Fibroblast of lung (primary cell): ENCODE measurements at regions not wholly inside any gene's neighbourhood (a gene's known extent, or its start where the extent isn't known, plus 50 kb on each side); places are given as distances from the start of the nearest gene placed in this dataset.

Experiments
- DNase-seq, 2 donors: peaks; one replicate each; pipeline versions ENCODE4 v3.0.0 to v3.0.0-alpha.2; 2010; ENCODE audit warnings: low read depth in 2 of 2
- H2AFZ ChIP-seq: 2 replicates; pipeline ENCODE4 v1.5.1; 2012; ENCODE audit warnings: low read length, control low read depth, inconsistent platforms
- H3K27ac ChIP-seq: 2 replicates; pipeline ENCODE4 v1.5.1; 2011; ENCODE audit warnings: low read length, control low read depth; ENCODE audit not compliant: insufficient read depth
- H3K27me3 ChIP-seq: 2 replicates; pipeline ENCODE4 v1.5.1; 2011; ENCODE audit warnings: mild to moderate bottlenecking, low read length; ENCODE audit not compliant: control insufficient read depth, insufficient read depth
- H3K36me3 ChIP-seq: 2 replicates; pipeline ENCODE4 v1.5.1; 2011; ENCODE audit warnings: low read length; ENCODE audit not compliant: control insufficient read depth, insufficient read depth
- H3K4me1 ChIP-seq: 2 replicates; pipeline ENCODE4 v1.5.1; 2011; ENCODE audit warnings: low read length; ENCODE audit not compliant: control insufficient read depth, insufficient read depth; ENCODE audit errors: extremely low read depth
- H3K4me2 ChIP-seq: 2 replicates; pipeline ENCODE4 v1.5.1; 2011; ENCODE audit warnings: low read length, control low read depth; ENCODE audit not compliant: insufficient read depth; ENCODE audit errors: extremely low read depth
- H3K4me3 ChIP-seq, 4 experiments: fragments of 200-600 bp in 1 of 4; sonication (generic) in 1 of 4; replicated peaks in 1 of 4; 2 replicates each; pipeline ENCODE4 v1.5.1; 2011 to 2016; ENCODE audit warnings: low read length in 4 of 4, low read depth in 3 of 4, mild to moderate bottlenecking in 3 of 4, control low read depth in 2 of 4, inconsistent platforms in 1 of 4, mixed read lengths in 1 of 4; ENCODE audit not compliant: insufficient read depth in 1 of 4; ENCODE audit errors: control extremely low read depth in 1 of 4
- H3K79me2 ChIP-seq: 2 replicates; pipeline ENCODE4 v1.5.1; 2012; ENCODE audit warnings: mild to moderate bottlenecking, low read length, inconsistent platforms; ENCODE audit not compliant: control insufficient read depth, insufficient read depth
- H3K9ac ChIP-seq: 2 replicates; pipeline ENCODE4 v1.5.1; 2011; ENCODE audit warnings: mild to moderate bottlenecking, low read length, control low read depth; ENCODE audit not compliant: insufficient read depth
- H3K9me3 ChIP-seq: 2 replicates; pipeline ENCODE4 v1.5.1; 2012; ENCODE audit warnings: low read depth, low read length; ENCODE audit not compliant: control insufficient read depth, insufficient read depth
- H4K20me1 ChIP-seq: 2 replicates; pipeline ENCODE4 v1.5.1; 2011; ENCODE audit warnings: low read length; ENCODE audit not compliant: control insufficient read depth, insufficient read depth; ENCODE audit errors: extremely low read depth
- EZH2 ChIP-seq: IDR thresholded peaks from 2 replicates; pipeline ENCODE4 v1.5.1; 2012; ENCODE audit warnings: low read length, control low read depth, mild to moderate bottlenecking; ENCODE audit errors: missing control alignments
- TF ChIP-seq, protein P1 (sequence below), 2 donors: IDR thresholded peaks in 1 of 2; conservative IDR thresholded peaks in 1 of 2; 1 replicate in 1 of 2; 2 replicates in 1 of 2; pipeline ENCODE4 v1.5.1; 2011 to 2012; ENCODE audit warnings: low read length in 2 of 2, control low read depth in 1 of 2, inconsistent platforms in 1 of 2, low read depth in 1 of 2, mild to moderate bottlenecking in 1 of 2

DNA sequence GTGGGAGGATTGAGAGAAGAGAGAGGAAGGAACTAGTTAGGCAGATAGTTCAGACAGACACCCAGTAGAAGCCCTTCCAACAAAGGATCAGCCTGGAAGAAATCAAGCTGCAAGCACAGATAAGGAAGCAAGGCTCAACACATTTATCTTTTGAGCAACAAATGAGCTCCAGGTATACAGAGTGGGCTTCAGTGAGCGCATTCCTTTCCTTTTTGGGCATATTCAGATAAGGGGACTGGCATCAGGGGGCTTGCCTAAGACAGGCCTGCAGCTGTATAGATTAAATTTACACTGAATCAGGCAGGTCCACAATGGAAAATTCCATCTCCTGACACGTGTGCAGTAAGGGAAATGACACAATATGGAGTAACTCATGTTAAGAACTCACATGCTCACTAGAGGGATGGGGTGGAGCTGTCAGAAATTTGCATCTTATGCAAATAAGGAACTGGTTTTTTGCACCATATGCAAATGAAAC is 147.2 kb downstream of the AKR1D1 start:
- Histone ChIP-seq H2AFZ (no peak overlapping the region), H3K4me3 (no peak overlapping the region), H3K4me1 (no peaks in the 10 kb centered on the region), H4K20me1 (no peaks in the 10 kb centered on the region), H3K27me3 (no peaks in the 10 kb centered on the region), H3K4me2 (no peak overlapping the region), H3K9me3 (no peaks in the 10 kb centered on the region), H3K27ac (no peak overlapping the region), H3K36me3 (no peaks in the 10 kb centered on the region), H3K9ac (no peak overlapping the region), H3K79me2 (no peaks in the 10 kb centered on the region)
- no peak for TF ChIP-seq EZH2
- TF ChIP-seq, protein P1, sequence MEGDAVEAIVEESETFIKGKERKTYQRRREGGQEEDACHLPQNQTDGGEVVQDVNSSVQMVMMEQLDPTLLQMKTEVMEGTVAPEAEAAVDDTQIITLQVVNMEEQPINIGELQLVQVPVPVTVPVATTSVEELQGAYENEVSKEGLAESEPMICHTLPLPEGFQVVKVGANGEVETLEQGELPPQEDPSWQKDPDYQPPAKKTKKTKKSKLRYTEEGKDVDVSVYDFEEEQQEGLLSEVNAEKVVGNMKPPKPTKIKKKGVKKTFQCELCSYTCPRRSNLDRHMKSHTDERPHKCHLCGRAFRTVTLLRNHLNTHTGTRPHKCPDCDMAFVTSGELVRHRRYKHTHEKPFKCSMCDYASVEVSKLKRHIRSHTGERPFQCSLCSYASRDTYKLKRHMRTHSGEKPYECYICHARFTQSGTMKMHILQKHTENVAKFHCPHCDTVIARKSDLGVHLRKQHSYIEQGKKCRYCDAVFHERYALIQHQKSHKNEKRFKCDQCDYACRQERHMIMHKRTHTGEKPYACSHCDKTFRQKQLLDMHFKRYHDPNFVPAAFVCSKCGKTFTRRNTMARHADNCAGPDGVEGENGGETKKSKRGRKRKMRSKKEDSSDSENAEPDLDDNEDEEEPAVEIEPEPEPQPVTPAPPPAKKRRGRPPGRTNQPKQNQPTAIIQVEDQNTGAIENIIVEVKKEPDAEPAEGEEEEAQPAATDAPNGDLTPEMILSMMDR (conservative IDR thresholded peaks at IDR 0.05 in 1 of 2, IDR thresholded peaks at IDR 0.05 in 1 of 2; ENCODE audit: low read depth in 1 of 2, low read length in 2 of 2) = no peak
- no peak for DNase-seq

DNA sequence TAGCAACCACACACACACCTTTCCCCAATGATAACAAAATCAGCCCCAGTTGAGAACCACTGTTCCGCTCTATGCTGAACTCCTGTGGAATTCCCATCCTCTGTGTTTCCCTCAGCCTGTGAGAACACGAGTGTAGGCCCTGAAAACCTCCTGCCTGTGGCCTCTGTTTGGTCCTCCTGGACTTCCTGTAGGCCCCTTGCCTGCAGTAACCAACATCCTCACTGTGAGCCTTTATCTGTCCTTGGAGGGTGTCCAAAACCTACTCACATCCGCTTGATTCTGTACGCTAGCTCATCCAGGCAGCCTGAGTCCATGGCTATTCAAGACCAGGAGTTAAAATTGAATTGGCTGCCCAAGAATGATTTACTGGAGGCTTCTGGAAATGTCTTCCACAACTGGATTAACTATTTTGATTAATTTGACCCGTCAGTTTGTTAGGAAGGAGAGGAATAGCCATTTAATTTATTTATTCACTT is 149.8 kb downstream of the AKR1D1 start:
- Histone ChIP-seq H4K20me1 (no peaks in the 10 kb centered on the region), H3K4me1 (no peaks in the 10 kb centered on the region), H3K27me3 (no peaks in the 10 kb centered on the region), H3K27ac (no peak overlapping the region), H2AFZ (no peak overlapping the region), H3K4me2 (no peak overlapping the region), H3K79me2 (no peaks in the 10 kb centered on the region), H3K4me3 (no peak overlapping the region), H3K9me3 (no peaks in the 10 kb centered on the region), H3K36me3 (no peaks in the 10 kb centered on the region), H3K9ac (no peak overlapping the region)
- peak; percentile 10 to 79 for DNase-seq
- no peak for TF ChIP-seq EZH2
- TF ChIP-seq, protein P1 (conservative IDR thresholded peaks at IDR 0.05 in 1 of 2, IDR thresholded peaks at IDR 0.05 in 1 of 2; ENCODE audit: low read depth in 1 of 2, low read length in 2 of 2) = no peak

DNA sequence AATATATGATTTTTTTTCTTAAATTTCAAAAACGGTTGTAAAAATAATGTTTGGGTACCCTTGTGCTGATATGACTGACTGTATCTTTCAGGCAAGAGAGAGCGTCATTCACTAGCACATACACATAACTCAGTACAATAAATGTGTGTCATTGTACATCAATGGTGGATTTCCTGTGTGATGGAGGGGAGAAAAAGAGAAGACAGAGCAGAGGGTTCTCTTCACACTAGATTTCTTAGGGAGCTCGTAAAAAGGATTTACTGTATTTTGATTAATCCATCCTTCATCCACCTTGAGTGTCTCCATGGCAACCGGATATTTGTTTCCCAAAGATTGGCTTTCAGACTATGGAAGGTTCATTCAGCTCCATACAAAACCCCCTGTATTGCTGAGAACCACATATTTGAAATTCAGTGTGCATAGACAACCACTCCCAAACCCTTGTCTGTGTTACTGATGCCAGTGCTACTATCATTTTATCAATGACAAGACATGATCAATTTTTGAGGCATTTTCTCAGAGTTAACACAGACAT is 150.6 kb downstream of the AKR1D1 start:
- H3K79me2 ChIP-seq = no peaks in the 10 kb centered on the region
- no peak for TF ChIP-seq EZH2
- H3K4me1 ChIP-seq = no peaks in the 10 kb centered on the region
- H3K9me3 ChIP-seq = no peaks in the 10 kb centered on the region
- H3K27ac ChIP-seq = no peak overlapping the region
- no peaks in the 10 kb centered on the region for H3K27me3 ChIP-seq
- no peak overlapping the region for H3K4me3 ChIP-seq
- H2AFZ ChIP-seq = no peak overlapping the region
- no peak overlapping the region for H3K9ac ChIP-seq
- H3K36me3 ChIP-seq = no peaks in the 10 kb centered on the region
- DNase-seq = no peak
- H3K4me2 ChIP-seq = no peak overlapping the region
- H4K20me1 ChIP-seq = no peaks in the 10 kb centered on the region
